GM12875 (cell line): ENCODE measurements at regions not wholly inside any gene's neighbourhood (a gene's known extent, or its start where the extent isn't known, plus 50 kb on each side); places are given as distances from the start of the nearest gene placed in this dataset.

Experiments used
- H3K4me3 ChIP-seq: one replicate; pipeline ENCODE4 v1.5.1; 2011; ENCODE audit warnings: low read depth, low read length, control low read depth
- CTCF ChIP-seq: IDR thresholded peaks from 2 replicates; pipeline ENCODE4 v1.5.1; 2011; ENCODE audit warnings: low read depth, mild to moderate bottlenecking, control low read depth, inconsistent platforms, low read length, moderate library complexity, borderline replicate concordance; ENCODE audit not compliant: insufficient read depth

- TF ChIP-seq CTCF = no peak
- H3K4me3 ChIP-seq = no peak overlapping the region
These were observed 81.7 kb upstream of the PAX1 start for GRCh38 chr20:21623781-21624094.

GRCh38 chr20:21623074-21623780, 82.2 kb upstream of the PAX1 start:
- no peak overlapping the region for H3K4me3 ChIP-seq
- no peak for TF ChIP-seq CTCF

- no peak for TF ChIP-seq CTCF
- H3K4me3 ChIP-seq = no peak overlapping the region
These were observed 83.2 kb upstream of the PAX1 start for GRCh38 chr20:21622097-21622857.

- no peak for TF ChIP-seq CTCF
- H3K4me3 ChIP-seq = no peak overlapping the region
These were observed 86.6 kb upstream of the PAX1 start for GRCh38 chr20:21618759-21619416.

- H3K4me3 ChIP-seq = no peak overlapping the region
- TF ChIP-seq CTCF = peak; percentile 91
These were observed 89.8 kb upstream of the PAX1 start for GRCh38 chr20:21615617-21616080.

- no peak for TF ChIP-seq CTCF
These were observed 90.5 kb upstream of the PAX1 start for GRCh38 chr20:21614980-21615379.

More at GRCh38 chr20:21614980-21615379, 90.5 kb upstream of the PAX1 start:
- H3K4me3 ChIP-seq = no peak overlapping the region
